ENCODE measurements at regions not wholly inside any gene's neighbourhood (a gene's known extent, or its start where the extent isn't known, plus 50 kb on each side); places are given as distances from the start of the nearest gene placed in this dataset.

DNA sequence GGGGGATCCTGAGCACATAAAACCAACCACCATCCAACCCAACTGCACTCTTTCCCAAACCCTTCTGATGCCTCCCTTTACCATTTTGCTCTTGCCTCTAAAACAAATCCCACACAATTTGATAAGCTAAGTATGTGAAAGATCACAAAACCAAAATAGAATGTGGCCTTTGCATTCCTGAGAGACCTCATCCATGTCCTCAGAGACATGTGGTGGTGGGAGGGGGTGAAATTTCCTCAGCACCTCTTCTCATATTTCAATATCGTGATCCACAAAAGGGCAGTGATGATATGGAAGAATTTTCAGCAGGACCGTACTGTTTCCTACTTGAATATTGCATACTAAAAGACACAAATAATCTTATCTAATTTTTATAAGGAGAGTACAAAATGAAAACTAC, 423.3 kb downstream of the TLE1 start:
- Histone ChIP-seq H3K36me3 (no peaks in the 10 kb centered on the region), H3K4me3 (no peak overlapping the region), H3K27me3 (no peaks in the 10 kb centered on the region), H3K9me3 (peaks cover 0 to 4% (median 0%) of the 10 kb centered on the region in 4 donors), H3K4me1 (no peaks in the 10 kb centered on the region), H3K27ac (no peak overlapping the region)
- WGBS, 2 donors, result 89 to 92% methylated on average over 2 of the region's 2 CpGs
- ATAC-seq (ENCODE audit: low FRiP score in 2 of 2) (no peak), DNase-seq (no peak)
- TF ChIP-seq EP300 (IDR thresholded peaks at IDR 0.05), result no peak
- no peak for TF ChIP-seq CTCF (IDR thresholded peaks at IDR 0.05)
- TF ChIP-seq POLR2A (IDR thresholded peaks at IDR 0.05), result no peak
- TF ChIP-seq POLR2AphosphoS5 (IDR thresholded peaks at IDR 0.05), result no peak

DNA sequence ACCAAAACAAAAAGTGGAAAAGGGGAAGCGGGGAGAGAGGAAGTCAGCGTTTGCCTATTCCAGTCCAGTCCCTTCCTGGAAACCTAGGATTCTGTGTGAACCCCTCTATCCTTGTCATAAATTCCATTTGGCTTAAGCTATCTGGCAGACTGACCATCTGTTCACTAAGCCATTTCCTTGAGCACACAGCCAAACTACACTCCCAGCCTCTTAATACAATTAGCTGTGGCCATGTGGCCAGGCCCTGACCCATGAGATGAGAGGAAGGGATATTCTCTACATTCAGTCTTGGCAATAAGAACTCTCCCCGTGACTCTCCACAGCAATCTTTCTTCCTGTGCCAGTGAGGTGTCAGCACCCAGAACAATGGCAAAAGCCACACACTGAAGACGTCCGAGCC, 424.8 kb downstream of the TLE1 start:
- TF ChIP-seq POLR2A (IDR thresholded peaks at IDR 0.05) (no peak), CTCF (IDR thresholded peaks at IDR 0.05) (no peak), POLR2AphosphoS5 (IDR thresholded peaks at IDR 0.05) (no peak), EP300 (IDR thresholded peaks at IDR 0.05) (no peak)
- Histone ChIP-seq H3K27ac (no peak overlapping the region), H3K4me3 (no peak overlapping the region), H3K36me3 (no peaks in the 10 kb centered on the region), H3K4me1 (no peaks in the 10 kb centered on the region), H3K9me3 (peaks cover 0 to 4% (median 0%) of the 10 kb centered on the region in 4 donors), H3K27me3 (no peaks in the 10 kb centered on the region)
- 50 to 51% methylated on average over 5 of the region's 5 CpGs for WGBS, 2 donors
- DNase-seq, result no peak
- ATAC-seq (ENCODE audit: low FRiP score in 2 of 2), result no peak

DNA sequence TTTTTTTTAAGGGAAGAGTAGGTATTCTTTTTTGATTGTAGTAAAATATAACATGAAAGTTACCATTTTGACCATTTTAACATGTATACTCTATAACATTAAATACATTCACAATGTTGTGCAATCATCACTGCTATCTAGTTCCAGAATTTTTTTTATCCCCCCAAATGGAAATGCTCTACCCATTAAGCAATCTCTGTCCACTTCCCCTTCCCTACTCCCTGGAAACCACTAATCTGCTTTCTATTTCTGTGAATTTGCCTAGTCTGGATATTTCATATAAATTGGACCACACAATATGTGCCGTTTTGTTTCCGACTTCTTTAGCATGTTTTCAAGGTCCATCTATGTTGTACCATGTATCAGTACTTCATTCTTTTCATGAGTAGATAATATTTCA, 429.5 kb downstream of the TLE1 start:
- no peak for DNase-seq
- ATAC-seq (ENCODE audit: low FRiP score in 2 of 2), result no peak
- H3K9me3 ChIP-seq, result peaks cover 0 to 4% (median 0%) of the 10 kb centered on the region in 4 donors
- H3K4me3 ChIP-seq, result no peak overlapping the region
- WGBS, 2 donors, result 86 to 95% methylated on average over 2 of the region's 2 CpGs
- no peaks in the 10 kb centered on the region for H3K27me3 ChIP-seq
- no peak for TF ChIP-seq EP300 (IDR thresholded peaks at IDR 0.05)
- no peak overlapping the region for H3K27ac ChIP-seq
- H3K4me1 ChIP-seq, result no peaks in the 10 kb centered on the region
- H3K36me3 ChIP-seq, result no peaks in the 10 kb centered on the region

GRCh38 chr9:81256368-81256767, 433.0 kb downstream of the TLE1 start:
- DNase-seq (no peak), ATAC-seq (ENCODE audit: low FRiP score in 2 of 2) (no peak)
- Histone ChIP-seq H3K4me1 (no peaks in the 10 kb centered on the region), H3K36me3 (no peaks in the 10 kb centered on the region), H3K27ac (no peak overlapping the region), H3K27me3 (no peaks in the 10 kb centered on the region), H3K4me3 (no peak overlapping the region), H3K9me3 (peaks cover 0 to 1% (median 0%) of the 10 kb centered on the region in 4 donors)
- TF ChIP-seq EP300 (IDR thresholded peaks at IDR 0.05) (no peak), CTCF (IDR thresholded peaks at IDR 0.05) (no peak), POLR2AphosphoS5 (IDR thresholded peaks at IDR 0.05) (no peak), POLR2A (IDR thresholded peaks at IDR 0.05) (no peak)

GRCh38 chr9:81250606-81251005, 438.7 kb downstream of the TLE1 start:
- ATAC-seq (ENCODE audit: low FRiP score in 2 of 2) (no peak), DNase-seq (no peak)
- TF ChIP-seq POLR2AphosphoS5 (IDR thresholded peaks at IDR 0.05), result no peak
- no peak for TF ChIP-seq EP300 (IDR thresholded peaks at IDR 0.05)
- TF ChIP-seq POLR2A (IDR thresholded peaks at IDR 0.05), result no peak
- TF ChIP-seq CTCF (IDR thresholded peaks at IDR 0.05), result no peak
- H3K4me3 ChIP-seq, result no peak overlapping the region
- H3K4me1 ChIP-seq, result no peaks in the 10 kb centered on the region
- WGBS, 2 donors, result 67 to 83% methylated on average over 1 of the region's 1 CpG
- H3K9me3 ChIP-seq, result no peaks in the 10 kb centered on the region
- no peak overlapping the region for H3K27ac ChIP-seq
- H3K27me3 ChIP-seq, result no peaks in the 10 kb centered on the region
- H3K36me3 ChIP-seq, result no peaks in the 10 kb centered on the region

All from upper lobe of left lung (tissue), 6 donors.